GM18867 (cell line): ENCODE measurements at regions not wholly inside any gene's neighbourhood (a gene's known extent, or its start where the extent isn't known, plus 50 kb on each side); places are given as distances from the start of the nearest gene placed in this dataset.

Source experiments
- ATAC-seq: cut with Tn5 transposase; IDR thresholded peaks from one replicate; pipeline ENCODE4 v1.9.1; 2021; ENCODE audit warnings: mild to moderate bottlenecking, moderate library complexity; ENCODE audit not compliant: unreplicated experiment

DNA sequence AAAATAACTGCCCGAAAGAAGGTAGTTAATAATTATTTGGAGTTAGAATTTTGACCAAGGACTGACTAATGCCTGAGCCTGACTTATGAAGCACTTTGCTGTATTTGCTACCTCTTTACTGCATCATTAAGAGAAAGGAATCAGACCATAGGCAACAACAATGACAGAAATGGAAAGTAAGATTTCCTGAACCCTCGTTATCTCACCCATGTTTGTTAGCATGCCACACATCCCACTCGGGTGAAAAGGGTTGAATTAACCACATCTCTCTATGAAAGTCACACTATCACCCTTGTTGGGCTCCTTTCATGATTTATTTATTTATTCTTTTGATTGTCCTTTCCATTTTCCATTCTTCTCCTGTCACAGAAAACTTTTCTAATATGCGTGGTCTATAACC lies 59.6 kb downstream of the OLIG3 start:
- no peak for ATAC-seq

DNA sequence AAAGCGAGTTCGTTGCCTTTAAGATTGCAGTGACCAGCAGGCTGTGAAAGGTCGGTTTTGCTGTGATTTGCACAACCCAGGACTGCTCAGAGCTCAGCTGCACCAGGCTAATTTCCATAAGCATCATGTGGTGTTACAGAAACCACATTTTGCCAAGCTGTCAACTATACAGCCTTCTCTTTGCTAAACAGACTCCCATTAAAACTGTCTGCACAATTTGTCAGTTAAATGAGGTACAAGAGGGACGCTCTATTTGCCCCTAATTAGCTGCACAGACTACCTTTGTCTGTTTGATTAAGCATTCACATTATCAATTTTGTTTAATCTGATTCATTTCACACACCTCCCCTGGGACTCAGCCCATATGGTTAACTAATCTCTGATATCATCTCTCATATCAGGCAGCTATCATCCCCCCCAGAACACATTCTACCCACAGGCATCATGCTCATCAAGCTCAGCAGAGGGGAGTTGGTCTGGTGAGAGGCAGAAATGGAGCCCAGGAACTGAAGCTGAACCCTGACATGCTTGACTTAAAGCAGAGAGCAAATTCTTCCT lies 62.1 kb downstream of the OLIG3 start:
- ATAC-seq, result peak; percentile 97

DNA sequence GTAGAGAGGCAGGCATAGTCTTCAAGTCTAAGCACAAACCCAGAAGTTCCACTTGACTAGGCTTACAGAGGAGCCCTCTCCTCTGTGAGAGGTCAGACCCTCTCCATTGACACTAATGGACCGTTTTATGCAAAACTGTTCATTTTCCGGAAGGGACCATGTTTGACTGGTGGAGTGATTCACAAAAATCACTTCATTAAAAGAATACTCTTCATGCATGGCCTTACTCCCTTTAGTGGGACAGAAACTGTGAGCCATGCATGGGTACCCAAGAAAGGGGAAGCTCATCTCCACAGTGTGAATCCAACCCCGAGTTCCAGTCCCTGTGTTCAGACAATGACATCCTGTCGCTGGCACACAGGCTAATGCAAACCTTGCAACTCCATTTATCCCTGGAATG lies 63.2 kb downstream of the OLIG3 start:
- peak; percentile 42 for ATAC-seq

DNA sequence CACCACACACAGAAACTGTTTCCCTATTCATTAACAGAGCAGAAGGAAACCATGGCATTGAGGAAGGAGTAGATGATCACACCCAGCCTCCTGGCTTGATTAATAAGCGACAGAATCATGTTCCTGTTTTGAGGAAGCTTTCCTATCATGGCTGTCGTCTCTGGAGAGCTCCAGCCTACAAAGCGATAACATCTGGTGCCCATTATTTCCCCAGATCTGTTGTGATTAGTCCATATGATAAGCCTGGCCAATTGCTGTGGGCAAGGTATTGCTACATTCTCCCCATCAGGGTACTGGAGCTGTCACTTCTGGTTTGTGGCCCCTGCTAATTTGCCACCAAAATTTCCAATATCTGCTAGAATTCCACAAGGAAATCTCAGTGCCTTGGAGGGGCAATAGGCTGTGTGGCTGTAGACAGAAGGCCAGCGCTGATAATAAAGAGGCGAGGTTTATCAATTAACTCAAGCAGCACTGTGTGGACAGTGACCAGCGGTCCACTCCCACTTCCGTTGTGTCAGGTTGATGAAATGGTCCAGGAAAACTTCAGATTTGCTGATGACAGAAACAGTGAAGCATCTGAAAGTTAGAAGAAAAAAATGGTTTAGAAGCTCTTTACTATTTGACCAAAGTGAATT lies 66.4 kb downstream of the OLIG3 start:
- ATAC-seq, result no peak

GRCh38 chr6:137426007-137426689 lies 68.0 kb downstream of the OLIG3 start:
- peak; percentile 71 for ATAC-seq

GRCh38 chr6:137424251-137424650 lies 69.9 kb downstream of the OLIG3 start:
- ATAC-seq, result no peak

- ATAC-seq, result peak; percentile 35
Measured at GRCh38 chr6:137423451-137424168, 70.6 kb downstream of the OLIG3 start.

- no peak for ATAC-seq
Measured at GRCh38 chr6:137417396-137417795, 76.8 kb downstream of the OLIG3 start.

DNA sequence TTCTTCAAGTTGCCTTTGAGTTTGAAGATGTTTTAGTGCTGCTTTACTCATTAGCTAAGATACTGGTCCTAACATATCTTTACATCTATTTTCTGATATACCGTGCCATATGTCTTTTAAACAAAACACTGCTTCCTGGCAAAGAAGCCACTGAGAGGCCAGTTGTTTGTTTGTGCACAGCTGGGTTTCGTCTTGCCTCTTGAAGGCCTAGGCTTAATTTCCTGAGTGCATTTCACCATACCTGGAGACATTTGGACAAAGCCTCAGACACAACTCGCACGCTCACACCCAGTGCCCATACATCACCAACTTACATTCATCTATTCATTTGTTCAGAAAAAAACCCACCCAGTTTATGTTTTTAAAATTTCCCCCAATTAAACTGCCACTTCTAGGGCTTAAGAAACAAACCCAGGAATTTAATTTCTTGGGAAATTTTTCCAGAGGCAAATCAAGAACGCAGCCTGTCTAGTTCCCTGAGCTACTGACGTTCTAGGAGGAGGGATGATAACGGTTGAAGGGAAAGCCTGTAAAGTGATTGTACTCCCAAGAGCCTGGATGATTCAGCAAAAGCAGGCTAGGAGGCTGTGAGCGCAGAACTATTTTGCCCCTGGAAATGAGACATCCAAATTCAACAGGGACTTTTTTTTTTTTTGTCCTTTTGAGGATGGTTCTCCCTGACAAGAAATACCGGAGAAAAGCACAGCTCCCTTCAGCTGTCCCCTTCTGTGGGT lies 77.7 kb downstream of the OLIG3 start:
- ATAC-seq, result no peak

DNA sequence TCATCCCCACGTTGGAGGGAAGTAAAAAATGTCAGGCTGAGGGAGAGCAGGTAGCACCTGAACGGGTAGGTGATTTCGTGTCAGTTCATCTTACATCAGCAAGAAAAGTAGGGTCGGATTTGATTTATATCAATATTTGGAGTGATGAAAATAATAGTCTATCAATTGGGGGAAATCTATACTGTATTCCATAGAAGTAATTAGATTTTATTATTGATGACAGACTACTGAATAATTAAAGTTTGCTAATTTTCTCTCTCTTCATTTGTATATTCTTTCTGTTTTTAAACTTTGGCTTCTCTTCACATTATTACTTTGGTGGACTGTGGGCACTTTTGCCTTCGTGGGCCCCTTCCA lies 78.4 kb downstream of the OLIG3 start:
- no peak for ATAC-seq

GRCh38 chr6:137415127-137415833 lies 78.9 kb downstream of the OLIG3 start:
- ATAC-seq, result peak; percentile 94

DNA sequence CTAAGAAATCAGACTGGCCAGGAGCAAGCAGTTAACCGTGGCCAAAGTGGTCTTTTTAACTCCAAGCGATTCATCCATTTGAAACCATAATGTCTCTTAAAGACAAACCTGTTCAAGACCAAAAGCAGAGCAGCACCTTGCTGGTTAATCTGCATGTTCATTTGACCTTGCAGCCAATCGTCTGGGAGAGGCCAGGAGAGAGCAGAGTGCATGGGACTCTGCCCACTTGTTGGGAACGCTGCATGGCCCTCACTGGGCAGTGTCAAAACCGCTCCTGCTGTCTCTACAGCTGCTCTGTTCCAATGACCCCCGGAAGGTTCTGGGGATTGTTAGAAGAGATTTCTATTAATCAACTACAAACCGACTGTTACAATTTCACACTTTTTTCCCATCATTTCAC lies 79.6 kb downstream of the OLIG3 start:
- no peak for ATAC-seq

DNA sequence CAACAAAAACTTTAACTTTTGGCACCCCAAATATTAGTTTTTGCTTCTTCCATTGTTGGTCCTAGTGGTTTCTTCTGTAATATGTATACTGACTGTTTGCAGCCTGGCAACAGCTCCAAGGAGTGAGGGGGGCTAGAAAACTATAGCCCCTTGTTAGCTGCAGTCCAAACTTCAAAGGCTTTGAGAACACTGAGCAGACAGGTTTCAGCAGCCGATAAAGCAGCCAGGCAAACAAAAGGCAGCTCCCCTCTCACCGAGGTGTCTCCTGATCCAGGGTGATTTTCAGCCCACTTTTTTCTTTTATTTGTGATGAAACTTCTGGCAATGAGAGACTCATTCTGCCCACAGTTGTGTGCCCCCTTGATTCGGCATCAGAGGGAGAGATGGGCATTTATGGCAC lies 80.7 kb downstream of the OLIG3 start:
- ATAC-seq, result no peak

GRCh38 chr6:137412562-137412961 lies 81.6 kb downstream of the OLIG3 start:
- ATAC-seq, result no peak

GRCh38 chr6:137409266-137409777 lies 84.9 kb downstream of the OLIG3 start:
- no peak for ATAC-seq

DNA sequence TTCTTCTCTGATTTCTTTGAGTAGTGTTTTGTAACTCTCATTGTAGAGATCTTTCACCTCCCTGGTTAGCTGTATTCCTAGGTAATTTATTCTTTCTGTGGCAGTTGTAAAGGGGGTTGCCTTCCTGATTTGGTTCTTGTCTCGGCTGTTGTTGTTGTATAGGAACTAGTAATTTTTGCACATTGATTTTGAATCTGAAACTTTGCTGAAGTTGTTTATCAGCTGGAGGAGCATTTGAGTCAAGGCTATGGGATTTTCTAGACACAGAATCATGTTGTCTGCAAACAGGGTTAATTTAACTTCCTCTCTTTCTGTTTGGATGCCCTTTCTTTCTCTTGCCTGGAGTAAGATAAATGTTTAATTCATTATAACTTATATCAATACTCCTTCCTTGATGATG lies 86.4 kb downstream of the OLIG3 start:
- no peak for ATAC-seq

DNA sequence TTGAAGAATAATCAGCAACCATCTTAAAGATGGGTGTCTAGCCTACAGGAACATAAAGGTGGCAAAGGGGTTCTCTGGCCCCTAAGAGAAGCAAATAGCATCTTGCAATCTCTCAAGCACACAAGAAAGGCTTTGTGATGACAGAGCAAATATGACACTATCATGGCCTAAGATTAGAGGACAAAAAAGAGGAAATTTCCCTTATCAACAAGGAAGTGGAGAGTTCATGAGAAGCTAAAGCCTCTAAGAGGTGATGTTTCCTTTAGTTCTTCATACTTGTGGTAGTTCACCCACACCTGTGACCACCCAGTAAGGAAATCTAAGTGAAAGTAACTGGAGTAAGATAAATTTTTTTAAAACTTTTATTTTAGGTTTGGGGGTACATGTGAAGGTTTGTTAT lies 88.4 kb downstream of the OLIG3 start:
- ATAC-seq, result no peak

- no peak for ATAC-seq
Measured at GRCh38 chr6:137403855-137404254, 90.3 kb downstream of the OLIG3 start.

DNA sequence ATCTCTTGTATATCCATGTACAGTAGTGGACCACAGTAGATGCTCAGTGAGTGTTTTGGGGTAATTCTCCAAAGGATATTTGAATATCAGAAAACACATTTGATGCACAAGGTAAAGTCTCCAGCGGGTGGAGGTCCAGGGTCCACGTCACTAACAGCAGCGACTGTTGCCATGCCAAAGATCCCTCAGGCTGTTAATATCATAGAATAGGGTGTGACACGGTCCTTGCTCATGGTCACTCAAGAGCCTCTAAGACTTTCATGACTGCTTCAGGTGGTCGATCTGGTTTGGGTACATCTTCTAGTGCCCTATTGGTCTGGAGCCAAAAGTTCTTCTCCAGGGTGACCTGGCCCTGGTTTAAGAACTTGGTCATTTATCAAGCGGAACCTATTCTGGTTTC lies 90.8 kb downstream of the OLIG3 start:
- ATAC-seq, result no peak

- ATAC-seq, result no peak
Measured at GRCh38 chr6:137402143-137402680, 92.0 kb downstream of the OLIG3 start.
